ENCODE measurements at regions not wholly inside any gene's neighbourhood (a gene's known extent, or its start where the extent isn't known, plus 50 kb on each side); places are given as distances from the start of the nearest gene placed in this dataset.

DNA sequence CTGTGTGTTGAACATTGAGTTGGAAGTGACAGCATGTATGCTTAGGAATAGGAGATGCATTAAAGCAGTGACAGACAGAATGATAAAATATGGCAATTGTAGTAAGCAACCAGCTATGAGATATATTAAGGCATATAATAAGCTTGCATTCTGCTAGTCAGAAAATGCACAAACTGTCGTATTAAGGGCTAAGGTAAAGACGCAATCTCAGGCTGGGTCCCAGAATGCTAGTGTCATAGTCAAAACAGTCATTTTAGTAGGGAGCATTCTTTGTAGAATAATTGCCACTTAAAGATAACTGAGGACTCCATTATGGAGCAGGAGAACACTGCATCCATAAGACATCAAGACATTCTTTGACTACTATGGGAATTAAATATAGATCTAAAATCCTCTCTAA lies 1369.7 kb upstream of the C9orf72 start (continued):
- TF ChIP-seq, protein P1, sequence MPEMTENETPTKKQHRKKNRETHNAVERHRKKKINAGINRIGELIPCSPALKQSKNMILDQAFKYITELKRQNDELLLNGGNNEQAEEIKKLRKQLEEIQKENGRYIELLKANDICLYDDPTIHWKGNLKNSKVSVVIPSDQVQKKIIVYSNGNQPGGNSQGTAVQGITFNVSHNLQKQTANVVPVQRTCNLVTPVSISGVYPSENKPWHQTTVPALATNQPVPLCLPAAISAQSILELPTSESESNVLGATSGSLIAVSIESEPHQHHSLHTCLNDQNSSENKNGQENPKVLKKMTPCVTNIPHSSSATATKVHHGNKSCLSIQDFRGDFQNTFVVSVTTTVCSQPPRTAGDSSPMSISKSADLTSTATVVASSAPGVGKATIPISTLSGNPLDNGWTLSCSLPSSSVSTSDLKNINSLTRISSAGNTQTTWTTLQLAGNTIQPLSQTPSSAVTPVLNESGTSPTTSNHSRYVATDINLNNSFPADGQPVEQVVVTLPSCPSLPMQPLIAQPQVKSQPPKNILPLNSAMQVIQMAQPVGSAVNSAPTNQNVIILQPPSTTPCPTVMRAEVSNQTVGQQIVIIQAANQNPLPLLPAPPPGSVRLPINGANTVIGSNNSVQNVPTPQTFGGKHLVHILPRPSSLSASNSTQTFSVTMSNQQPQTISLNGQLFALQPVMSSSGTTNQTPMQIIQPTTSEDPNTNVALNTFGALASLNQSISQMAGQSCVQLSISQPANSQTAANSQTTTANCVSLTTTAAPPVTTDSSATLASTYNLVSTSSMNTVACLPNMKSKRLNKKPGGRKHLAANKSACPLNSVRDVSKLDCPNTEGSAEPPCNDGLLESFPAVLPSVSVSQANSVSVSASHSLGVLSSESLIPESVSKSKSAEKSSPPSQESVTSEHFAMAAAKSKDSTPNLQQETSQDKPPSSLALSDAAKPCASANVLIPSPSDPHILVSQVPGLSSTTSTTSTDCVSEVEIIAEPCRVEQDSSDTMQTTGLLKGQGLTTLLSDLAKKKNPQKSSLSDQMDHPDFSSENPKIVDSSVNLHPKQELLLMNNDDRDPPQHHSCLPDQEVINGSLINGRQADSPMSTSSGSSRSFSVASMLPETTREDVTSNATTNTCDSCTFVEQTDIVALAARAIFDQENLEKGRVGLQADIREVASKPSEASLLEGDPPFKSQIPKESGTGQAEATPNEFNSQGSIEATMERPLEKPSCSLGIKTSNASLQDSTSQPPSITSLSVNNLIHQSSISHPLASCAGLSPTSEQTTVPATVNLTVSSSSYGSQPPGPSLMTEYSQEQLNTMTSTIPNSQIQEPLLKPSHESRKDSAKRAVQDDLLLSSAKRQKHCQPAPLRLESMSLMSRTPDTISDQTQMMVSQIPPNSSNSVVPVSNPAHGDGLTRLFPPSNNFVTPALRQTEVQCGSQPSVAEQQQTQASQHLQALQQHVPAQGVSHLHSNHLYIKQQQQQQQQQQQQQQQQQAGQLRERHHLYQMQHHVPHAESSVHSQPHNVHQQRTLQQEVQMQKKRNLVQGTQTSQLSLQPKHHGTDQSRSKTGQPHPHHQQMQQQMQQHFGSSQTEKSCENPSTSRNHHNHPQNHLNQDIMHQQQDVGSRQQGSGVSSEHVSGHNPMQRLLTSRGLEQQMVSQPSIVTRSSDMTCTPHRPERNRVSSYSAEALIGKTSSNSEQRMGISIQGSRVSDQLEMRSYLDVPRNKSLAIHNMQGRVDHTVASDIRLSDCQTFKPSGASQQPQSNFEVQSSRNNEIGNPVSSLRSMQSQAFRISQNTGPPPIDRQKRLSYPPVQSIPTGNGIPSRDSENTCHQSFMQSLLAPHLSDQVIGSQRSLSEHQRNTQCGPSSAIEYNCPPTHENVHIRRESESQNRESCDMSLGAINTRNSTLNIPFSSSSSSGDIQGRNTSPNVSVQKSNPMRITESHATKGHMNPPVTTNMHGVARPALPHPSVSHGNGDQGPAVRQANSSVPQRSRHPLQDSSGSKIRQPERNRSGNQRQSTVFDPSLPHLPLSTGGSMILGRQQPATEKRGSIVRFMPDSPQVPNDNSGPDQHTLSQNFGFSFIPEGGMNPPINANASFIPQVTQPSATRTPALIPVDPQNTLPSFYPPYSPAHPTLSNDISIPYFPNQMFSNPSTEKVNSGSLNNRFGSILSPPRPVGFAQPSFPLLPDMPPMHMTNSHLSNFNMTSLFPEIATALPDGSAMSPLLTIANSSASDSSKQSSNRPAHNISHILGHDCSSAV (CRISPR knock-in tag; IDR thresholded peaks at IDR 0.05; ENCODE audit: borderline replicate concordance): no peak
- TF ChIP-seq ZNF10 (CRISPR knock-in tag; IDR thresholded peaks at IDR 0.05; ENCODE audit: borderline replicate concordance, low read depth): no peak
- no peak for TF ChIP-seq ZNF446 (CRISPR knock-in tag; IDR thresholded peaks at IDR 0.05)
- no peak for TF ChIP-seq MLLT10 (CRISPR knock-in tag; IDR thresholded peaks at IDR 0.05)
- TF ChIP-seq, protein P2, sequence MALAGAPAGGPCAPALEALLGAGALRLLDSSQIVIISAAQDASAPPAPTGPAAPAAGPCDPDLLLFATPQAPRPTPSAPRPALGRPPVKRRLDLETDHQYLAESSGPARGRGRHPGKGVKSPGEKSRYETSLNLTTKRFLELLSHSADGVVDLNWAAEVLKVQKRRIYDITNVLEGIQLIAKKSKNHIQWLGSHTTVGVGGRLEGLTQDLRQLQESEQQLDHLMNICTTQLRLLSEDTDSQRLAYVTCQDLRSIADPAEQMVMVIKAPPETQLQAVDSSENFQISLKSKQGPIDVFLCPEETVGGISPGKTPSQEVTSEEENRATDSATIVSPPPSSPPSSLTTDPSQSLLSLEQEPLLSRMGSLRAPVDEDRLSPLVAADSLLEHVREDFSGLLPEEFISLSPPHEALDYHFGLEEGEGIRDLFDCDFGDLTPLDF (CRISPR knock-in tag; IDR thresholded peaks at IDR 0.05): no peak
- TF ChIP-seq MAFK (conservative IDR thresholded peaks at IDR 0.05 in 1 of 2, IDR thresholded peaks at IDR 0.05 in 1 of 2; ENCODE audit: low read length in 2 of 2): no peak
- no peak for TF ChIP-seq KLF11 (CRISPR knock-in tag; IDR thresholded peaks at IDR 0.05)
